GM12864 (cell line): ENCODE measurements at regions not wholly inside any gene's neighbourhood (a gene's known extent, or its start where the extent isn't known, plus 50 kb on each side); places are given as distances from the start of the nearest gene placed in this dataset.
"Not testable (repeated sequence)": the region's sequence is repeated elsewhere in the genome, so short reads cannot be mapped to it uniquely, and the experiment has no call there.

Experiments used
- DNase-seq: peaks from one replicate; pipeline ENCODE4 v3.0.0-alpha.2; 2011; ENCODE audit warnings: low read depth
- H3K4me3 ChIP-seq: 2 replicates; pipeline ENCODE4 v1.5.1; 2011; ENCODE audit warnings: mild to moderate bottlenecking, low read depth, low read length, control low read depth
- CTCF ChIP-seq: IDR thresholded peaks from 2 replicates; pipeline ENCODE4 v1.5.1; 2011; ENCODE audit warnings: low read depth, mild to moderate bottlenecking, moderate library complexity, low read length, control low read depth, inconsistent platforms; ENCODE audit errors: missing control alignments

GRCh38 chr7:125218076-125218475, 288.5 kb upstream of the POT1 start:
- no peak overlapping the region for H3K4me3 ChIP-seq
- TF ChIP-seq CTCF, result no peak
- DNase-seq, result no peak

DNA sequence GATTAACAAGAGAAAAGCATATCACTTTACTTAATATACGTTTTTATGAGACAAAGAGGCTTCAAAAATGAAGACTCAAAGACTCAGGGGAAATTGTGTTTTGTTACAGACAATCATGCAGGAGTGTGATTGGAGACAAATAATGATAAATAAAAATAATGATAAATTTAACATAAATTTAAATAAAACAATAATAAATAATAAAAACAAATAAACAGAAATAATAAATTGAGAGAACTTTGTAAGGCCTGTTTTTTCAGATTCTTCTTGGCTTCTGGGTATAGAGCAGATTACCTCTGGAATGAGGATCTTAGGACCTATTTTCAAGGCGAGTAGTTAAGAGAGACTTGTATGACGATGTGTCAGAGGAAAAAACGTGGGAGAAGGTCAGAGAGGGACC, 271.4 kb upstream of the POT1 start:
- TF ChIP-seq CTCF, result no peak
- no peak for DNase-seq
- H3K4me3 ChIP-seq, result no peak overlapping the region

- no peak for TF ChIP-seq CTCF
- no peak overlapping the region for H3K4me3 ChIP-seq
- DNase-seq, result no peak
Observed at GRCh38 chr7:125197731-125198393, 268.2 kb upstream of the POT1 start.

- no peak for TF ChIP-seq CTCF
- no peak overlapping the region for H3K4me3 ChIP-seq
- DNase-seq, result no peak
Observed at GRCh38 chr7:125195156-125195555, 265.5 kb upstream of the POT1 start.

- no peak overlapping the region for H3K4me3 ChIP-seq
- no peak for DNase-seq
- no peak for TF ChIP-seq CTCF
Observed at GRCh38 chr7:125193263-125193662, 263.6 kb upstream of the POT1 start.

DNA sequence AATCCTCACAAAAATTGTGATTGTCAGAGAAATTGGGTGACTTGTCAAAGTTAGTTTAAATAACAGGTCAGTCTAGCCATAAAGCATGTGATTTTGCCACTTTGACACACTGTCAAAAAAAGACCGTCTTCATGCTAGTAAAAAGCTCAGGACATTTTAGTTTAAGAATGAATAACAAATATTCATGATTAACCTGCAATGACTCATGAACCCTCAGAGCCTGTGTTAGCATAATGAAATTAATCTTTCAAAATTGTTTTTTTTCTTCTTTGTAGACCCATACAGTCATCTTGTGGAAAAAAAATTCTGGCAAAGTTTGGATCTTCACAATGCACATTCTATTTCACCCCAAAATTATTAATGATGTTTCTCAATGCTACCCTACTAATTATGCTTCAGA, 255.2 kb upstream of the POT1 start:
- DNase-seq, result no peak
- no peak overlapping the region for H3K4me3 ChIP-seq
- no peak for TF ChIP-seq CTCF

DNA sequence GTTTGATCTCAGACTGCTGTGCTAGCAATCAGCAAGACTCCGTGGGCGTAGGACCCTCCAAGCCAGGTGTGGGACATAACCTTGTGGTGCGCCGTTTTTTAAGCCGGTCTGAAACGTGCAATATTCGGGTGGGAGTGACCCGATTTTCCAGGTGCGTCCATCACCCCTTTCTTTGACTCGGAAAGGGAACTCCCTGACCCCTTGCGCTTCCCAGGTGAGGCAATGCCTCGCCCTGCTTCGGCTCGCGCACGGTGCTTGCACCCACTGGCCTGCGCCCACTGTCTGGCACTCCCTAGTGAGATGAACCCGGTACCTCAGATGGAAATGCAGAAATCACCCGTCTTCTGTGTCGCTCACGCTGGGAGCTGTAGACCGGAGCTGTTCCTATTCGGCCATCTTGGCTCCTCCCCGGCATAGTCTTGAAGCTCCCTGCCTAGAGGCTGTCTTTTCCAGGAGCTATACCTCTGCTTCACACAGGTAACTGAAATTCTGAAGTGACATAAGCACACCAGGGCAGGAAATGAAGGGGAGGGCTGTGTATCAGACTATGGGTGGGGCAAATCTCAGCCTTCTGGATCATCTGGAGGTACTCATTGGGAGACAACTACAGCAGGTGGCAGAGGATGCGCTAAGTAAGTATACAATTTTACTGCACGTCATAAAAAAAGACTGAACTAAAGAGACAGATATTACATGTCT, 252.1 kb upstream of the POT1 start:
- H3K4me3 ChIP-seq, DNase-seq: not testable (repeated sequence)
